ENCODE measurements at regions not wholly inside any gene's neighbourhood (a gene's known extent, or its start where the extent isn't known, plus 50 kb on each side); places are given as distances from the start of the nearest gene placed in this dataset.

GRCh38 chr5:110909415-110909814 is 162.1 kb upstream of the TSLP start:
- H4K20me1 ChIP-seq, result no peaks in the 10 kb centered on the region
- no peak overlapping the region for H3K4me2 ChIP-seq
- H3K4me1 ChIP-seq, result no peaks in the 10 kb centered on the region
- H3K4me3 ChIP-seq, result no peak overlapping the region
- no peak for TF ChIP-seq Cebpa-rat (IDR thresholded peaks at IDR 0.05)
- H3K36me3 ChIP-seq, result no peaks in the 10 kb centered on the region
- no peak overlapping the region for H3K9ac ChIP-seq
- no peak overlapping the region for H3K27ac ChIP-seq
- H3K9me3 ChIP-seq (replicated peaks in 1 of 11), result peaks cover 0 to 8% (median 5%) of the 10 kb centered on the region in 11 experiments; a peak in 2 of 22 replicates
- H3K27me3 ChIP-seq, result no peaks in the 10 kb centered on the region

- Histone ChIP-seq H4K20me1 (no peaks in the 10 kb centered on the region), H3K27ac (no peak overlapping the region), H3K36me3 (no peaks in the 10 kb centered on the region), H3K9ac (no peak overlapping the region), H3K9me3 (replicated peaks in 1 of 11) (peaks cover 0 to 8% (median 5%) of the 10 kb centered on the region in 11 experiments; a peak in 2 of 22 replicates), H3K4me3 (no peak overlapping the region), H3K4me2 (no peak overlapping the region), H3K4me1 (no peaks in the 10 kb centered on the region), H3K27me3 (no peaks in the 10 kb centered on the region)
- TF ChIP-seq Cebpa-rat (IDR thresholded peaks at IDR 0.05), result no peak
These were observed 161.6 kb upstream of the TSLP start for GRCh38 chr5:110909950-110910349.

GRCh38 chr5:110913221-110913620 is 158.3 kb upstream of the TSLP start:
- Histone ChIP-seq H3K27ac (no peak overlapping the region), H3K27me3 (no peaks in the 10 kb centered on the region), H3K4me2 (no peak overlapping the region), H4K20me1 (no peaks in the 10 kb centered on the region), H3K9ac (no peak overlapping the region), H3K4me3 (no peak overlapping the region), H3K9me3 (replicated peaks in 1 of 11) (no peaks in the 10 kb centered on the region), H3K4me1 (no peaks in the 10 kb centered on the region), H3K36me3 (no peaks in the 10 kb centered on the region)
- no peak for TF ChIP-seq Cebpa-rat (IDR thresholded peaks at IDR 0.05)

- Histone ChIP-seq H3K27ac (no peak overlapping the region), H3K27me3 (no peaks in the 10 kb centered on the region), H4K20me1 (no peaks in the 10 kb centered on the region), H3K4me3 (no peak overlapping the region), H3K9me3 (replicated peaks in 1 of 11) (no peaks in the 10 kb centered on the region), H3K4me1 (peaks cover 0 to 11% (median 0%) of the 10 kb centered on the region in 10 experiments; a peak in 2 of 20 replicates), H3K9ac (no peak overlapping the region), H3K4me2 (no peak overlapping the region), H3K36me3 (no peaks in the 10 kb centered on the region)
- no peak for TF ChIP-seq Cebpa-rat (IDR thresholded peaks at IDR 0.05)
These were observed 155.0 kb upstream of the TSLP start for GRCh38 chr5:110916381-110917049.

- H3K4me2 ChIP-seq, result no peak overlapping the region
These were observed 154.2 kb upstream of the TSLP start for GRCh38 chr5:110917161-110917875.

GRCh38 chr5:110918683-110919082 is 152.8 kb upstream of the TSLP start:
- Histone ChIP-seq H3K27me3 (no peaks in the 10 kb centered on the region), H4K20me1 (no peaks in the 10 kb centered on the region), H3K4me2 (no peak overlapping the region), H3K9me3 (replicated peaks in 1 of 11) (no peaks in the 10 kb centered on the region), H3K9ac (no peak overlapping the region), H3K36me3 (no peaks in the 10 kb centered on the region), H3K4me3 (no peak overlapping the region), H3K27ac (no peak overlapping the region), H3K4me1 (peaks cover 0 to 11% (median 0%) of the 10 kb centered on the region in 10 experiments; a peak in 2 of 20 replicates)
- no peak for TF ChIP-seq Cebpa-rat (IDR thresholded peaks at IDR 0.05)

More at GRCh38 chr5:110917161-110917875, 154.2 kb upstream of the TSLP start:
- Histone ChIP-seq H3K9ac (no peak overlapping the region), H3K27me3 (no peaks in the 10 kb centered on the region), H3K9me3 (replicated peaks in 1 of 11) (no peaks in the 10 kb centered on the region), H3K4me3 (no peak overlapping the region), H3K27ac (no peak overlapping the region), H3K4me1 (peaks cover 0 to 11% (median 0%) of the 10 kb centered on the region in 10 experiments; a peak in 2 of 20 replicates), H3K36me3 (no peaks in the 10 kb centered on the region), H4K20me1 (no peaks in the 10 kb centered on the region)
- TF ChIP-seq Cebpa-rat (IDR thresholded peaks at IDR 0.05), result no peak

GRCh38 chr5:110923971-110924370 is 147.5 kb upstream of the TSLP start:
- Histone ChIP-seq H3K36me3 (no peaks in the 10 kb centered on the region), H4K20me1 (no peaks in the 10 kb centered on the region), H3K4me3 (no peak overlapping the region), H3K9me3 (replicated peaks in 1 of 11) (no peaks in the 10 kb centered on the region), H3K27ac (no peak overlapping the region), H3K27me3 (no peaks in the 10 kb centered on the region), H3K9ac (no peak overlapping the region), H3K4me1 (peaks cover 0 to 11% (median 0%) of the 10 kb centered on the region in 10 experiments; a peak in 2 of 20 replicates), H3K4me2 (no peak overlapping the region)
- TF ChIP-seq Cebpa-rat (IDR thresholded peaks at IDR 0.05), result no peak

GRCh38 chr5:110925398-110925797 is 146.1 kb upstream of the TSLP start:
- H3K36me3 ChIP-seq, result no peaks in the 10 kb centered on the region
- no peak overlapping the region for H3K9ac ChIP-seq
- H4K20me1 ChIP-seq, result no peaks in the 10 kb centered on the region
- peaks cover 0 to 9% (median 0%) of the 10 kb centered on the region in 10 experiments; a peak in 2 of 20 replicates for H3K4me1 ChIP-seq
- no peak overlapping the region for H3K4me2 ChIP-seq
- no peak overlapping the region for H3K4me3 ChIP-seq
- no peaks in the 10 kb centered on the region for H3K9me3 ChIP-seq (replicated peaks in 1 of 11)
- H3K27ac ChIP-seq, result no peak overlapping the region
- H3K27me3 ChIP-seq, result no peaks in the 10 kb centered on the region
- TF ChIP-seq Cebpa-rat (IDR thresholded peaks at IDR 0.05), result no peak

GRCh38 chr5:110925916-110926315 is 145.6 kb upstream of the TSLP start:
- no peaks in the 10 kb centered on the region for H3K27me3 ChIP-seq
- H3K4me1 ChIP-seq, result peaks cover 0 to 3% (median 0%) of the 10 kb centered on the region in 10 experiments; a peak in 2 of 20 replicates
- H3K27ac ChIP-seq, result no peak overlapping the region
- H4K20me1 ChIP-seq, result no peaks in the 10 kb centered on the region
- no peak overlapping the region for H3K4me3 ChIP-seq
- no peak overlapping the region for H3K4me2 ChIP-seq
- no peak overlapping the region for H3K9ac ChIP-seq
- H3K9me3 ChIP-seq (replicated peaks in 1 of 11), result no peaks in the 10 kb centered on the region
- no peaks in the 10 kb centered on the region for H3K36me3 ChIP-seq
- no peak for TF ChIP-seq Cebpa-rat (IDR thresholded peaks at IDR 0.05)

Data from BLaER1 treated with 17β-estradiol and CSF1 and Interleukin-3, amounts not matched to agents 10 nM and 100 nM (cell line).